Prostate gland (tissue), 2 donors: ENCODE measurements at regions not wholly inside any gene's neighbourhood (a gene's known extent, or its start where the extent isn't known, plus 50 kb on each side); places are given as distances from the start of the nearest gene placed in this dataset.

ENCODE experiments used
- POLR2A ChIP-seq: fragments of 450-650 bp; IDR thresholded peaks from one replicate; pipeline ENCODE4 v1.6.1; 2016; ENCODE audit warnings: antibody characterized with exemption, mild to moderate bottlenecking
- POLR2AphosphoS5 ChIP-seq: sonication (generic); formaldehyde crosslinking; IDR thresholded peaks from one replicate; pipeline ENCODE4 v1.6.1; 2017; ENCODE audit warnings: antibody characterized with exemption
- TF ChIP-seq, protein P1 (sequence below), 4 experiments: fragments of 200-600 bp in 2 of 4; fragments of 450-650 bp in 2 of 4; sonication (generic) in 2 of 4; IDR thresholded peaks; 1 replicate in 3 of 4; 2 replicates in 1 of 4; pipeline ENCODE4 v1.5.1; 2016 to 2019; ENCODE audit warnings: antibody characterized with exemption in 4 of 4, mild to moderate bottlenecking in 2 of 4, moderate library complexity in 2 of 4

GRCh38 chr16:13342675-13343074 lies 441.3 kb downstream of the SHISA9 start:
- TF ChIP-seq, protein P1, sequence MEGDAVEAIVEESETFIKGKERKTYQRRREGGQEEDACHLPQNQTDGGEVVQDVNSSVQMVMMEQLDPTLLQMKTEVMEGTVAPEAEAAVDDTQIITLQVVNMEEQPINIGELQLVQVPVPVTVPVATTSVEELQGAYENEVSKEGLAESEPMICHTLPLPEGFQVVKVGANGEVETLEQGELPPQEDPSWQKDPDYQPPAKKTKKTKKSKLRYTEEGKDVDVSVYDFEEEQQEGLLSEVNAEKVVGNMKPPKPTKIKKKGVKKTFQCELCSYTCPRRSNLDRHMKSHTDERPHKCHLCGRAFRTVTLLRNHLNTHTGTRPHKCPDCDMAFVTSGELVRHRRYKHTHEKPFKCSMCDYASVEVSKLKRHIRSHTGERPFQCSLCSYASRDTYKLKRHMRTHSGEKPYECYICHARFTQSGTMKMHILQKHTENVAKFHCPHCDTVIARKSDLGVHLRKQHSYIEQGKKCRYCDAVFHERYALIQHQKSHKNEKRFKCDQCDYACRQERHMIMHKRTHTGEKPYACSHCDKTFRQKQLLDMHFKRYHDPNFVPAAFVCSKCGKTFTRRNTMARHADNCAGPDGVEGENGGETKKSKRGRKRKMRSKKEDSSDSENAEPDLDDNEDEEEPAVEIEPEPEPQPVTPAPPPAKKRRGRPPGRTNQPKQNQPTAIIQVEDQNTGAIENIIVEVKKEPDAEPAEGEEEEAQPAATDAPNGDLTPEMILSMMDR (IDR thresholded peaks at IDR 0.05), result no peak
- TF ChIP-seq POLR2AphosphoS5 (no peak), POLR2A (no peak)
